HUDEP-2 (cell line): ENCODE measurements at regions not wholly inside any gene's neighbourhood (a gene's known extent, or its start where the extent isn't known, plus 50 kb on each side); places are given as distances from the start of the nearest gene placed in this dataset.

Experiments
- DNase-seq, 76 experiments: peaks; one replicate each; lab custom pipeline; 2025; ENCODE audit not compliant: unreplicated experiment in 76 of 76; lab: John Stamatoyannopoulos, UW

DNA sequence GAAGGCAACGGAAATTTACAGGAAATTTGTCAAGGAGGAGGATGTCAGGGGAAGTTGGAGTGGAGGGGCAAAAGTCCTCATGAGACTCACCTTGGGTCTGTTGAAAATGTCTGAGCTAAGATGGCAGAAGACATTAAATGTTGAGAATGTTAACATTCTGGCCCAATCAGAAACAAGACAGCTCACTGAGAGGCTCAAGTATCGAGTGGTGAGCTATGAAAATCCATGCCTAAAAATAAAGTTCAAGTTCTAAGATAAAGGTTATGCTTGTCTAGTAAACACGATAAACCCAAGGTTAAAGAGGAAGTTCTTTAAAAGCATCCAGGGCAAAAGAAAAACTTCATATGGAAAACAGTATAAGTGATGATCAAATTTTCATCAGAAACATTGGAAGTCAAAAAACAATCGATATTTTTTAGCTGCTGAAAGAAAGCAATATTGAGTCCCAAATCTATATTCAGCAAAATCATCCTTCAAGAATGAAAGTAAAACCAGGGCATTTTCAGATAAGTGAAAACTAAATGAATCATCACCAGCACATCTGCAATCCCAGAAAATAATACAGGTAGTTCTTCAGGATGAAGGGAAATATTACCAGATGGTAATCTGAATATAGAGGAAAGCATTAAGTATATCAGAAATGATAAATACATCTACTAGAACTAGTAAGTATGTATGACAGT, 462.4 kb downstream of the TLL1 start:
- no peak for DNase-seq

DNA sequence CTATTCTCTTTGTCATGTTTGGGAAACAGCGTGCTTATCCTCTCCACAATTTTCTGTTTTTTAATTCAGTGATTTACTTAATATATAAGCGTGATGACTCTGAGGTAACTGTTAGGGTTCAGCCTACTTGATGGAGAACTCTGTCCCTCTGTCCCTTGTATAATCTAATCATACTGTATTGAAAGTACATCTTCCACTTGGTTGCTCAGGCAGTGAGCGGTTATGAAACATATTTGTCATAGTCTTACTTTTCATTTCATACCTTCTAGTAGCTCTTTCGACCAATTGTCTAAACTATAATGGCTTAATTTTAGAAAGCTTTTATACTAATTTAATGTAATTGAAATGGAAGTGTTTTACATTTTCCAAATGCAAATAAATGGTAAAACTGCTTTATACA, 469.0 kb downstream of the TLL1 start:
- no peak for DNase-seq

DNA sequence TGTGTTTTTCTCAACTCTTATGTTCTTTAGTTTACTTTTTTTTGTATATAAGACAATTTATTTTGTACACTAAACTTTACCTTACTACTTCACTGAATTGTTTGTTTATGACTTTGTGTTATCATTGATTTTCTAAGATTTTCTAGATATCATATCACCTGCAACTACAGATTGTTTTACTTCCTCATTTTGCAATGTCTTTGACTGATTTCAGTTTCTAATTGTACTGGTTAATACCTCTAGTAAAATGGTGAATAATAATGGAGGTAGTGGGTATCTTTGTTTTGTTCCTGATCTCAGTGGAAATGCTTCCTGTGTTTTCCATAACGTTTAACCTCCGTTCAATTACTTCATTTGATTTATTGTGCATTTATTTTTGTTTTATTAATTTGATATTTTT, 490.2 kb downstream of the TLL1 start:
- DNase-seq: no peak

- no peak for DNase-seq
These were observed 493.0 kb downstream of the TLL1 start for GRCh38 chr4:166366012-166366411.

GRCh38 chr4:166377578-166377977, 504.5 kb downstream of the TLL1 start:
- DNase-seq: no peak

- no peak for DNase-seq
These were observed 513.7 kb downstream of the TLL1 start for GRCh38 chr4:166386491-166387360.

- DNase-seq: no peak
These were observed 518.5 kb downstream of the TLL1 start for GRCh38 chr4:166391501-166391900.

- DNase-seq: no peak
These were observed 526.0 kb downstream of the TLL1 start for GRCh38 chr4:166399021-166399420.

- DNase-seq: no peak
These were observed 527.3 kb downstream of the TLL1 start for GRCh38 chr4:166400270-166400894.

DNA sequence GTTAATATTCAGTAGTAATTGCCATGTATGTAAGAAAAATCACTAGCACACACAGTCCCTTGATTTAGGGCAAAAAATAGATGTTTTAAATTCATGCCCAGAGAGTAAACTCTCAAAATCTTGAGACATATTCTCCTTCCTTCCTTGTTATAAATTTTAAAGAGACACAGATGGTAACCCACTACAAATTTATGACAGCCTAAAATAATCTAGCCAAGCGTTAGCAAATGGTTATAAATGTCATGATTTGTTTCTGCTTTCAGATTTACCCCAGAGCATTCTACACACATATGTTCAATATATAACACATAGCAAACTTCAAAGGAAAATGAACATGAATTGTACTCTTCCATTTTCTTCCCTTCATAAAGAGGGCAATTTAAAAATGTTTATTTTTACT, 540.3 kb downstream of the TLL1 start:
- no peak for DNase-seq

DNA sequence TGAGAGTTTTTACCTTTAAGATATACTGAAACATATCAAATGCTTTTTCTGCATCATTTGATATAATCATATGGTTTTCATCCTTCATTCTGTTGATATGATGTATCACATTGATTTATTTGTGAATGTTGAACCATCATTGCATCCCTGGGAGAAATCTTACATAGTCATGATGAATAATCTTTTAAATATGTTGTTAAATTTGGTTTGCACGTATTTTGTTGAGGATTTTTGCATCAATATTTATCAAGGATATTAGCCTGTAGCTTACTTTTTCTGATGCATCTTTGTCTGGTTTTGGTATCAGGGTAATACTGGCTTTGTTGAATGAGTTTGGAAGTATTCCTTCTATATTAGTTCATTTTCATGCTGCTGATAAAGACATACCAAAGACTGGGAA, 541.4 kb downstream of the TLL1 start:
- DNase-seq: no peak

- DNase-seq: no peak
These were observed 542.7 kb downstream of the TLL1 start for GRCh38 chr4:166415749-166416148.

DNA sequence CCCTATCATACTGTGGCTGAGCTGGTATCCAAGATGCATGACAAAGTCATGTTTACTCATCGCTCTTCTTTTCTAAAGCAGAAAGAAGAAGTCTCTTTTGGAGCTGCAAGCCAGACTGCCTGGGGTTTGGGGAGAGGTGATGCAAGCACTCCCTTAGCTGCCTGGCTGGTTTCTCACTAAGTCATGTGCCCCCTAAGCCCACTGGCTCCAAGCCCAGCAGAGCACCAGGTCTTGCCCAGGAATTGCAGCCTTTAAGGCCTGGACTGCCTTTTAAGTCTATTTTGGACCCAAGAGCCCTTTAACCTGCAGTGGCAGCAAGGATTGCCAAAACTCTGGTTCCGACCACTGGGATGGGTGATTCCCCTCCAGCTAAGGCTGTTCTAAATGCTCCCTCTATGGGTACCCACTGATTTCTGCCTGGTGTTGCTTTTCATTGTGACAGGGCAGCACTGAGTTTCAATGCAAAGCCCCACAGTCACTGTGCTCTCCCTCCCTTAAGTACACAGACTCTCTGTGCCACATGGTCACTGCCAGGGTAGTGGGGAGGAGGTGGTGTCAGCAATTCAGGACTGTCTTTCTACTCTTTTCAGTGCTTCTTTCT, 548.6 kb downstream of the TLL1 start:
- DNase-seq: no peak

DNA sequence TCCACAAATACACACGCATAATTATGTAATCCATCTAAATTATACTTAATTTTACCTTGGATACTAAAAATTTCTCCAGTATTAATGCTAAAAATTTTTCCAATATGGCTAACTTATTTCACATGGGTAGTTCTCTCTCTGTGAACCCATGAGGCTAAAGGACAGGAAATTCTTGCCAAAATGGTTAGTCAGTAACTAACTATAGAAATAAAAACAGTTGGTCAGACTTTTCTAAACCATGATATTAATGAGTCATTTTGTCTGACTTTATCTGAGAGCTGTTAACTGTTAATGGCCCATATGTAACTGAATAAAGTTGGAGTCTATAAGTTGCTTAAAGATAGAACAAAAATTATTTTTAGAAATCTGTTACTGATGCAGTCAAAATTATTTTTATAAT, 549.4 kb downstream of the TLL1 start:
- no peak for DNase-seq

DNA sequence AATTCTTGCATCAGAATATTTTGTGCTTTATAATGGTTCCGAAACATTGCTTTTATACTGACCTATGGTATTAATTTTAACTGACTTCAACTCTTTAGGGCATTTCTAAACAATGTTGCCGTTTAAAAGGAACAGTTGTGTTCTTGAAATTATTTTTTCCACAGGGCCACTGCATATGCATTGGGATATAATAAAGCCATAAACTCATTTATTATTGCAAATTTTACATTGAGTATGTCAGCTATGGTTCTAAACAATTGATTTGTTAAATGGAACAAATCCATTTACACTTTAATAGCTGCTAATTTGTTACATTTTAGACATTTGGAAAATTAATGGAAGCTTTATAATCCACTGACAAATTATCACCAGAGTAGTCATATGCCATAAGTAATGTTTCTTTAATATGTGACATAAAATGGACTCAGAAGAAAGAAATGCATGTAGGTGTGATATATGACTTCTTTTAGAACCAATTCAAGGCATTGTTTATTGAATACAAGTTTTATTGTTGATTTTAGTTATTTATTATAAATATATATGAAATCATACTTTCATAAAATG, 553.3 kb downstream of the TLL1 start:
- no peak for DNase-seq

DNA sequence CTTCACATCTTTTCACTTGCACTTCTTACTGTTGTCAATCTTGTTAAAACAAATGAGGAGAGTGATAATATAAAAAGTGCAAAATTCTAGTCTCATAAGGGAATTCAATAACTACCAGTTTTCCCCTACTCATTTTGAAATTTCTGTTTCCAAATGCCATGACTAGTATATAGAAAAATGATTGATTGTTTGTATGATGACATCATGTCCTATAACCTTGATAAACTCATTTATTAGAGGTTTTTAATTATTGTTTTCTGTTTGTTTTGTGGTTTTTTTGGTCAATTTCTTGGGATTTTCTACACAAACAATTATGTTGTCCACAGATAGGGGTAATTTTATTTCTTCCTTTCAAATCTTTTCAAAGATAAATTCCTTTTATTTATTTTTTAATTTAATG, 559.1 kb downstream of the TLL1 start:
- DNase-seq: no peak

GRCh38 chr4:166432842-166433241, 559.8 kb downstream of the TLL1 start:
- DNase-seq: no peak

GRCh38 chr4:166435449-166435848, 562.4 kb downstream of the TLL1 start:
- no peak for DNase-seq

GRCh38 chr4:166458756-166459155, 585.7 kb downstream of the TLL1 start:
- DNase-seq: no peak

GRCh38 chr4:166459621-166460020, 586.6 kb downstream of the TLL1 start:
- no peak for DNase-seq
